Spleen (tissue), 7 donors: ENCODE measurements at regions not wholly inside any gene's neighbourhood (a gene's known extent, or its start where the extent isn't known, plus 50 kb on each side); places are given as distances from the start of the nearest gene placed in this dataset.

Experiments used
- CTCF ChIP-seq, 11 experiments: fragments of 200-600 bp in 7 of 11; fragments of 450-650 bp in 4 of 11; sonication (generic) in 4 of 11; IDR thresholded peaks in 8 of 11; conservative IDR thresholded peaks in 3 of 11; 1 replicate in 7 of 11; 2 replicates in 4 of 11; pipeline versions ENCODE4 v1.4.0 to v1.8.0; 2016 to 2021; ENCODE audit warnings: antibody characterized with exemption in 11 of 11, inconsistent platforms in 4 of 11, mild to moderate bottlenecking in 1 of 11
- POLR2A ChIP-seq, 3 donors: fragments of 450-650 bp; IDR thresholded peaks; one replicate each; pipeline ENCODE4 v1.5.1; 2017; ENCODE audit warnings: antibody characterized with exemption in 3 of 3, mild to moderate bottlenecking in 1 of 3
- POLR2AphosphoS5 ChIP-seq, 3 donors: sonication (generic); formaldehyde crosslinking; IDR thresholded peaks; one replicate each; pipeline ENCODE4 v1.5.1; 2017; ENCODE audit warnings: antibody characterized with exemption in 3 of 3
- donor health status: DM: no; HTN: no; CAD: no; lungs with moderate emphysema.
- donor health status: DM: no; HTN: no; CAD: no.
- donor health status: DM: no; HTN: no; CAD: no.

- TF ChIP-seq CTCF (IDR thresholded peaks at IDR 0.05 in 8 of 11, conservative IDR thresholded peaks at IDR 0.05 in 3 of 11) (no peak), POLR2AphosphoS5 (IDR thresholded peaks at IDR 0.05) (no peak), POLR2A (IDR thresholded peaks at IDR 0.05) (no peak)
Observed at GRCh38 chr14:55749201-55749812, 169.3 kb downstream of the KTN1 start.
